SK-N-SH treated with all-trans-retinoic acid at 6 μM for 48 hours (cell line): ENCODE measurements at regions not wholly inside any gene's neighbourhood (a gene's known extent, or its start where the extent isn't known, plus 50 kb on each side); places are given as distances from the start of the nearest gene placed in this dataset.

Experiments
- BACH2 ChIP-seq: fragments of 250-450 bp; sonication (Bioruptor Pico); IDR thresholded peaks from 2 replicates; pipeline ENCODE4 v1.9.0; 2021; ENCODE audit warnings: mild to moderate bottlenecking, borderline replicate concordance
- CSDC2 ChIP-seq: fragments of 250-450 bp; sonication (Bioruptor Pico); IDR thresholded peaks from 2 replicates; pipeline ENCODE4 v1.5.0; 2020; ENCODE audit warnings: mild to moderate bottlenecking, moderate library complexity
- GLIS3 ChIP-seq: fragments of 250-450 bp; sonication (Bioruptor Pico); IDR thresholded peaks from 2 replicates; pipeline ENCODE4 v1.5.0; 2020; ENCODE audit warnings: mild to moderate bottlenecking, moderate library complexity
- SNAI2 ChIP-seq: fragments of 250-450 bp; sonication (Bioruptor Pico); IDR thresholded peaks from 2 replicates; pipeline ENCODE4 v1.5.0; 2020; ENCODE audit warnings: mild to moderate bottlenecking, moderate library complexity
- TCF4 ChIP-seq: fragments of 250-450 bp; sonication (Bioruptor Pico); IDR thresholded peaks from 2 replicates; pipeline ENCODE4 v1.8.0; 2021; ENCODE audit warnings: mild to moderate bottlenecking, moderate library complexity, borderline replicate concordance
- ZFP3 ChIP-seq: fragments of 250-450 bp; sonication (Bioruptor Pico); IDR thresholded peaks from 2 replicates; pipeline ENCODE4 v1.5.0; 2020; ENCODE audit warnings: mild to moderate bottlenecking, moderate library complexity
- TF ChIP-seq, protein P1 (sequence below): fragments of 250-450 bp; sonication (Bioruptor Pico); IDR thresholded peaks from 2 replicates; pipeline ENCODE4 v1.5.0; 2020; ENCODE audit warnings: mild to moderate bottlenecking, moderate library complexity
- TF ChIP-seq, protein P2 (sequence below): fragments of 250-450 bp; sonication (Bioruptor Pico); IDR thresholded peaks from 2 replicates; pipeline ENCODE4 v1.5.1; 2020; ENCODE audit warnings: low read depth, mild to moderate bottlenecking, moderate library complexity

DNA sequence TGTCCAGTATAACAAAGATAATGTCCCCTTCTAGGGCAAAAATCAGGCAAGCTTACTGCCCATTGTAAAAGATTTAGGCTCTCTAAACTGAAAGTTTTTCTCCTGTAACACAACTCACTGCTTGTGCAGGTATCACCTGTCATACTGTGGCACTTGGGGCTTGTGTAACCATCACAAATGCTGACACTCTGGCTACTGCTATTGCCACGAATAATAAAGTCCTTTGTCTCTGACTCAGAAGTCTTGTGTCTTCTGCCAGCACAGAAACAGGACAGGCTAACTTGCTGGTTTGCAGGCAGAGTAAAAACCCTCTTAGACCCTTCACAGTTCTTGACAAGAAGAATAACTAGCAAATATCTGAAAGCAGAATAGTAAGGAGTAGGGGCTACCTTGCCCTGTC lies 273.9 kb downstream of the RPS24 start:
- TF ChIP-seq BACH2 (CRISPR knock-in tag) (no peak), GLIS3 (CRISPR knock-in tag) (no peak), TCF4 (no peak), CSDC2 (CRISPR knock-in tag) (no peak), SNAI2 (CRISPR knock-in tag) (no peak), ZFP3 (CRISPR knock-in tag) (no peak)
- TF ChIP-seq, protein P1, sequence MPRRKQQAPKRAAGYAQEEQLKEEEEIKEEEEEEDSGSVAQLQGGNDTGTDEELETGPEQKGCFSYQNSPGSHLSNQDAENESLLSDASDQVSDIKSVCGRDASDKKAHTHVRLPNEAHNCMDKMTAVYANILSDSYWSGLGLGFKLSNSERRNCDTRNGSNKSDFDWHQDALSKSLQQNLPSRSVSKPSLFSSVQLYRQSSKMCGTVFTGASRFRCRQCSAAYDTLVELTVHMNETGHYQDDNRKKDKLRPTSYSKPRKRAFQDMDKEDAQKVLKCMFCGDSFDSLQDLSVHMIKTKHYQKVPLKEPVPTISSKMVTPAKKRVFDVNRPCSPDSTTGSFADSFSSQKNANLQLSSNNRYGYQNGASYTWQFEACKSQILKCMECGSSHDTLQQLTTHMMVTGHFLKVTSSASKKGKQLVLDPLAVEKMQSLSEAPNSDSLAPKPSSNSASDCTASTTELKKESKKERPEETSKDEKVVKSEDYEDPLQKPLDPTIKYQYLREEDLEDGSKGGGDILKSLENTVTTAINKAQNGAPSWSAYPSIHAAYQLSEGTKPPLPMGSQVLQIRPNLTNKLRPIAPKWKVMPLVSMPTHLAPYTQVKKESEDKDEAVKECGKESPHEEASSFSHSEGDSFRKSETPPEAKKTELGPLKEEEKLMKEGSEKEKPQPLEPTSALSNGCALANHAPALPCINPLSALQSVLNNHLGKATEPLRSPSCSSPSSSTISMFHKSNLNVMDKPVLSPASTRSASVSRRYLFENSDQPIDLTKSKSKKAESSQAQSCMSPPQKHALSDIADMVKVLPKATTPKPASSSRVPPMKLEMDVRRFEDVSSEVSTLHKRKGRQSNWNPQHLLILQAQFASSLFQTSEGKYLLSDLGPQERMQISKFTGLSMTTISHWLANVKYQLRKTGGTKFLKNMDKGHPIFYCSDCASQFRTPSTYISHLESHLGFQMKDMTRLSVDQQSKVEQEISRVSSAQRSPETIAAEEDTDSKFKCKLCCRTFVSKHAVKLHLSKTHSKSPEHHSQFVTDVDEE (CRISPR knock-in tag): no peak
- TF ChIP-seq, protein P2, sequence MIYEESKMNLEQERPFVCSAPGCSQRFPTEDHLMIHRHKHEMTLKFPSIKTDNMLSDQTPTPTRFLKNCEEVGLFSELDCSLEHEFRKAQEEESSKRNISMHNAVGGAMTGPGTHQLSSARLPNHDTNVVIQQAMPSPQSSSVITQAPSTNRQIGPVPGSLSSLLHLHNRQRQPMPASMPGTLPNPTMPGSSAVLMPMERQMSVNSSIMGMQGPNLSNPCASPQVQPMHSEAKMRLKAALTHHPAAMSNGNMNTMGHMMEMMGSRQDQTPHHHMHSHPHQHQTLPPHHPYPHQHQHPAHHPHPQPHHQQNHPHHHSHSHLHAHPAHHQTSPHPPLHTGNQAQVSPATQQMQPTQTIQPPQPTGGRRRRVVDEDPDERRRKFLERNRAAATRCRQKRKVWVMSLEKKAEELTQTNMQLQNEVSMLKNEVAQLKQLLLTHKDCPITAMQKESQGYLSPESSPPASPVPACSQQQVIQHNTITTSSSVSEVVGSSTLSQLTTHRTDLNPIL (CRISPR knock-in tag): no peak
